HG03342 (cell line): ENCODE measurements at regions not wholly inside any gene's neighbourhood (a gene's known extent, or its start where the extent isn't known, plus 50 kb on each side); places are given as distances from the start of the nearest gene placed in this dataset.
A peak's percentile ranks its signal among the peaks of the same experiment; 100 is the strongest.
"Not testable (repeated sequence)": the region's sequence is repeated elsewhere in the genome, so short reads cannot be mapped to it uniquely, and the experiment has no call there.

Experiments
- ATAC-seq: cut with Tn5 transposase; IDR thresholded peaks from one replicate; pipeline ENCODE4 v1.9.1; 2021; ENCODE audit warnings: mild to moderate bottlenecking, moderate library complexity; ENCODE audit not compliant: unreplicated experiment

GRCh38 chr5:102154791-102155605 lies 141.1 kb downstream of the SLCO4C1 start:
- ATAC-seq = not testable (repeated sequence)

- ATAC-seq = no peak
Observed at GRCh38 chr5:102154291-102154690, 141.8 kb downstream of the SLCO4C1 start.

- peak; percentile 80 for ATAC-seq
Observed at GRCh38 chr5:102153003-102153759, 142.9 kb downstream of the SLCO4C1 start.

GRCh38 chr5:102139029-102139428 lies 157.1 kb downstream of the SLCO4C1 start:
- no peak for ATAC-seq

GRCh38 chr5:102138243-102138653 lies 157.8 kb downstream of the SLCO4C1 start:
- no peak for ATAC-seq

- ATAC-seq = no peak
Observed at GRCh38 chr5:102130890-102131289, 165.2 kb downstream of the SLCO4C1 start.

- no peak for ATAC-seq
Observed at GRCh38 chr5:102130386-102130785, 165.7 kb downstream of the SLCO4C1 start.

GRCh38 chr5:102119252-102119651 lies 176.8 kb downstream of the SLCO4C1 start:
- ATAC-seq = no peak

GRCh38 chr5:102115736-102116135 lies 180.3 kb downstream of the SLCO4C1 start:
- ATAC-seq = no peak

GRCh38 chr5:102114525-102115069 lies 181.5 kb downstream of the SLCO4C1 start:
- no peak for ATAC-seq

GRCh38 chr5:102107865-102108264 lies 188.2 kb downstream of the SLCO4C1 start:
- ATAC-seq = no peak

- no peak for ATAC-seq
Observed at GRCh38 chr5:102106599-102106998, 189.5 kb downstream of the SLCO4C1 start.

- ATAC-seq = no peak
Observed at GRCh38 chr5:102099766-102100331, 196.2 kb downstream of the SLCO4C1 start.

- ATAC-seq = not testable (repeated sequence)
Observed at GRCh38 chr5:102099083-102099482, 197.0 kb downstream of the SLCO4C1 start.

- not testable (repeated sequence) for ATAC-seq
Observed at GRCh38 chr5:102098606-102099005, 197.5 kb downstream of the SLCO4C1 start.

GRCh38 chr5:102090770-102091169 lies 205.3 kb downstream of the SLCO4C1 start:
- ATAC-seq = peak; percentile 92

GRCh38 chr5:102089883-102090282 lies 206.2 kb downstream of the SLCO4C1 start:
- no peak for ATAC-seq

GRCh38 chr5:102087906-102088305 lies 208.2 kb downstream of the SLCO4C1 start:
- ATAC-seq = no peak

GRCh38 chr5:102080288-102080687 lies 215.8 kb downstream of the SLCO4C1 start:
- no peak for ATAC-seq

GRCh38 chr5:102077920-102078319 lies 218.2 kb downstream of the SLCO4C1 start:
- ATAC-seq = no peak

GRCh38 chr5:102069974-102070373 lies 226.1 kb downstream of the SLCO4C1 start:
- ATAC-seq = no peak
